ENCODE measurements at regions not wholly inside any gene's neighbourhood (a gene's known extent, or its start where the extent isn't known, plus 50 kb on each side); places are given as distances from the start of the nearest gene placed in this dataset.

GRCh38 chr13:59495299-59495698 is 668.4 kb downstream of the DIAPH3 start:
- H3K4me1 ChIP-seq (ENCODE audit: control insufficient read depth, insufficient read depth, low read length) = no peaks in the 10 kb centered on the region
- 57% methylated on average over 4 of the region's 4 CpGs for WGBS (ENCODE audit: insufficient coverage)

GRCh38 chr13:59495936-59496512 is 667.7 kb downstream of the DIAPH3 start:
- Histone ChIP-seq H3K4me1 (ENCODE audit: control insufficient read depth, insufficient read depth, low read length) (no peaks in the 10 kb centered on the region), H3K36me3 (ENCODE audit: control insufficient read depth, insufficient read depth, low read length) (no peaks in the 10 kb centered on the region), H3K9me3 (ENCODE audit: control insufficient read depth, insufficient read depth, low read length) (no peaks in the 10 kb centered on the region), H3K4me3 (ENCODE audit: low read depth, low read length) (no peak overlapping the region), H3K27ac (ENCODE audit: low read depth, low read length) (no peak overlapping the region), H3K27me3 (ENCODE audit: control insufficient read depth, insufficient read depth, low read length) (no peaks in the 10 kb centered on the region)
- WGBS (ENCODE audit: insufficient coverage) = 74% methylated on average over 4 of the region's 7 CpGs
- DNase-seq (ENCODE audit: low read depth in 4 of 6, low spot score in 6 of 6) = no peak

More at GRCh38 chr13:59495299-59495698, 668.4 kb downstream of the DIAPH3 start:
- H3K36me3 ChIP-seq (ENCODE audit: control insufficient read depth, insufficient read depth, low read length) = no peaks in the 10 kb centered on the region
- H3K9me3 ChIP-seq (ENCODE audit: control insufficient read depth, insufficient read depth, low read length) = no peaks in the 10 kb centered on the region
- peak in 1 of 6 donors; percentile 87 for DNase-seq (ENCODE audit: low read depth in 4 of 6, low spot score in 6 of 6)
- H3K4me3 ChIP-seq (ENCODE audit: low read depth, low read length) = no peak overlapping the region
- H3K27me3 ChIP-seq (ENCODE audit: control insufficient read depth, insufficient read depth, low read length) = no peaks in the 10 kb centered on the region
- no peak overlapping the region for H3K27ac ChIP-seq (ENCODE audit: low read depth, low read length)

GRCh38 chr13:59497621-59498247 is 666.0 kb downstream of the DIAPH3 start:
- Histone ChIP-seq H3K4me1 (ENCODE audit: control insufficient read depth, insufficient read depth, low read length) (no peaks in the 10 kb centered on the region), H3K4me3 (ENCODE audit: low read depth, low read length) (no peak overlapping the region), H3K9me3 (ENCODE audit: control insufficient read depth, insufficient read depth, low read length) (no peaks in the 10 kb centered on the region), H3K27me3 (ENCODE audit: control insufficient read depth, insufficient read depth, low read length) (no peaks in the 10 kb centered on the region), H3K27ac (ENCODE audit: low read depth, low read length) (no peak overlapping the region), H3K36me3 (ENCODE audit: control insufficient read depth, insufficient read depth, low read length) (no peaks in the 10 kb centered on the region)
- 97% methylated on average over 2 of the region's 4 CpGs for WGBS (ENCODE audit: insufficient coverage)
- DNase-seq (ENCODE audit: low read depth in 4 of 6, low spot score in 6 of 6) = no peak

- H3K9me3 ChIP-seq (ENCODE audit: control insufficient read depth, insufficient read depth, low read length) = no peaks in the 10 kb centered on the region
- WGBS (ENCODE audit: insufficient coverage) = 73% methylated on average over 2 of the region's 4 CpGs
- H3K36me3 ChIP-seq (ENCODE audit: control insufficient read depth, insufficient read depth, low read length) = no peaks in the 10 kb centered on the region
- no peak overlapping the region for H3K4me3 ChIP-seq (ENCODE audit: low read depth, low read length)
- no peaks in the 10 kb centered on the region for H3K27me3 ChIP-seq (ENCODE audit: control insufficient read depth, insufficient read depth, low read length)
- no peak for DNase-seq (ENCODE audit: low read depth in 4 of 6, low spot score in 6 of 6)
- H3K4me1 ChIP-seq (ENCODE audit: control insufficient read depth, insufficient read depth, low read length) = no peaks in the 10 kb centered on the region
- no peak overlapping the region for H3K27ac ChIP-seq (ENCODE audit: low read depth, low read length)
Observed at GRCh38 chr13:59501004-59501403, 662.7 kb downstream of the DIAPH3 start.

- Histone ChIP-seq H3K27ac (ENCODE audit: low read depth, low read length) (no peak overlapping the region), H3K36me3 (ENCODE audit: control insufficient read depth, insufficient read depth, low read length) (no peaks in the 10 kb centered on the region), H3K4me1 (ENCODE audit: control insufficient read depth, insufficient read depth, low read length) (no peaks in the 10 kb centered on the region), H3K27me3 (ENCODE audit: control insufficient read depth, insufficient read depth, low read length) (no peaks in the 10 kb centered on the region), H3K9me3 (ENCODE audit: control insufficient read depth, insufficient read depth, low read length) (no peaks in the 10 kb centered on the region), H3K4me3 (ENCODE audit: low read depth, low read length) (no peak overlapping the region)
- peak in 1 of 6 donors; percentile 79 for DNase-seq (ENCODE audit: low read depth in 4 of 6, low spot score in 6 of 6)
- 43% methylated on average over 1 of the region's 5 CpGs for WGBS (ENCODE audit: insufficient coverage)
Observed at GRCh38 chr13:59504407-59504806, 659.3 kb downstream of the DIAPH3 start.

GRCh38 chr13:59510386-59510785 is 653.3 kb downstream of the DIAPH3 start:
- no peaks in the 10 kb centered on the region for H3K9me3 ChIP-seq (ENCODE audit: control insufficient read depth, insufficient read depth, low read length)
- H3K4me1 ChIP-seq (ENCODE audit: control insufficient read depth, insufficient read depth, low read length) = no peaks in the 10 kb centered on the region
- DNase-seq (ENCODE audit: low read depth in 4 of 6, low spot score in 6 of 6) = peak in 1 of 6 donors; percentile 56
- no peaks in the 10 kb centered on the region for H3K27me3 ChIP-seq (ENCODE audit: control insufficient read depth, insufficient read depth, low read length)
- no peaks in the 10 kb centered on the region for H3K36me3 ChIP-seq (ENCODE audit: control insufficient read depth, insufficient read depth, low read length)
- 81% methylated on average over 2 of the region's 4 CpGs for WGBS (ENCODE audit: insufficient coverage)
- H3K4me3 ChIP-seq (ENCODE audit: low read depth, low read length) = no peak overlapping the region
- H3K27ac ChIP-seq (ENCODE audit: low read depth, low read length) = no peak overlapping the region

GRCh38 chr13:59513686-59514085 is 650.0 kb downstream of the DIAPH3 start:
- WGBS (ENCODE audit: insufficient coverage) = no CpG with 5 or more reads among the region's 1 CpG
- Histone ChIP-seq H3K9me3 (ENCODE audit: control insufficient read depth, insufficient read depth, low read length) (no peaks in the 10 kb centered on the region), H3K4me1 (ENCODE audit: control insufficient read depth, insufficient read depth, low read length) (no peaks in the 10 kb centered on the region), H3K27ac (ENCODE audit: low read depth, low read length) (no peak overlapping the region), H3K36me3 (ENCODE audit: control insufficient read depth, insufficient read depth, low read length) (no peaks in the 10 kb centered on the region), H3K27me3 (ENCODE audit: control insufficient read depth, insufficient read depth, low read length) (no peaks in the 10 kb centered on the region), H3K4me3 (ENCODE audit: low read depth, low read length) (no peak overlapping the region)
- DNase-seq (ENCODE audit: low read depth in 4 of 6, low spot score in 6 of 6) = no peak

- H3K4me1 ChIP-seq (ENCODE audit: control insufficient read depth, insufficient read depth, low read length) = no peaks in the 10 kb centered on the region
- H3K9me3 ChIP-seq (ENCODE audit: control insufficient read depth, insufficient read depth, low read length) = no peaks in the 10 kb centered on the region
- no peaks in the 10 kb centered on the region for H3K36me3 ChIP-seq (ENCODE audit: control insufficient read depth, insufficient read depth, low read length)
- no peak overlapping the region for H3K27ac ChIP-seq (ENCODE audit: low read depth, low read length)
- WGBS (ENCODE audit: insufficient coverage) = 95% methylated on average over 3 of the region's 5 CpGs
- no peak overlapping the region for H3K4me3 ChIP-seq (ENCODE audit: low read depth, low read length)
- DNase-seq (ENCODE audit: low read depth in 4 of 6, low spot score in 6 of 6) = no peak
- H3K27me3 ChIP-seq (ENCODE audit: control insufficient read depth, insufficient read depth, low read length) = no peaks in the 10 kb centered on the region
Observed at GRCh38 chr13:59514316-59514715, 649.4 kb downstream of the DIAPH3 start.

- Histone ChIP-seq H3K27ac (ENCODE audit: low read depth, low read length) (no peak overlapping the region), H3K9me3 (ENCODE audit: control insufficient read depth, insufficient read depth, low read length) (no peaks in the 10 kb centered on the region), H3K4me1 (ENCODE audit: control insufficient read depth, insufficient read depth, low read length) (no peaks in the 10 kb centered on the region), H3K27me3 (ENCODE audit: control insufficient read depth, insufficient read depth, low read length) (no peaks in the 10 kb centered on the region), H3K36me3 (ENCODE audit: control insufficient read depth, insufficient read depth, low read length) (no peaks in the 10 kb centered on the region), H3K4me3 (ENCODE audit: low read depth, low read length) (no peak overlapping the region)
- 100% methylated on average over 1 of the region's 2 CpGs for WGBS (ENCODE audit: insufficient coverage)
- DNase-seq (ENCODE audit: low read depth in 4 of 6, low spot score in 6 of 6) = peak in 1 of 6 donors; percentile 52
Observed at GRCh38 chr13:59519819-59520218, 643.9 kb downstream of the DIAPH3 start.

GRCh38 chr13:59521549-59521948 is 642.2 kb downstream of the DIAPH3 start:
- DNase-seq (ENCODE audit: low read depth in 4 of 6, low spot score in 6 of 6) = no peak
- Histone ChIP-seq H3K36me3 (ENCODE audit: control insufficient read depth, insufficient read depth, low read length) (no peaks in the 10 kb centered on the region), H3K27me3 (ENCODE audit: control insufficient read depth, insufficient read depth, low read length) (no peaks in the 10 kb centered on the region), H3K27ac (ENCODE audit: low read depth, low read length) (no peak overlapping the region), H3K9me3 (ENCODE audit: control insufficient read depth, insufficient read depth, low read length) (no peaks in the 10 kb centered on the region), H3K4me3 (ENCODE audit: low read depth, low read length) (no peak overlapping the region), H3K4me1 (ENCODE audit: control insufficient read depth, insufficient read depth, low read length) (no peaks in the 10 kb centered on the region)
- no CpG with 5 or more reads among the region's 1 CpG for WGBS (ENCODE audit: insufficient coverage)

Measured in spinal cord (tissue), 9 donors.